ENCODE measurements at regions not wholly inside any gene's neighbourhood (a gene's known extent, or its start where the extent isn't known, plus 50 kb on each side); places are given as distances from the start of the nearest gene placed in this dataset.

DNA sequence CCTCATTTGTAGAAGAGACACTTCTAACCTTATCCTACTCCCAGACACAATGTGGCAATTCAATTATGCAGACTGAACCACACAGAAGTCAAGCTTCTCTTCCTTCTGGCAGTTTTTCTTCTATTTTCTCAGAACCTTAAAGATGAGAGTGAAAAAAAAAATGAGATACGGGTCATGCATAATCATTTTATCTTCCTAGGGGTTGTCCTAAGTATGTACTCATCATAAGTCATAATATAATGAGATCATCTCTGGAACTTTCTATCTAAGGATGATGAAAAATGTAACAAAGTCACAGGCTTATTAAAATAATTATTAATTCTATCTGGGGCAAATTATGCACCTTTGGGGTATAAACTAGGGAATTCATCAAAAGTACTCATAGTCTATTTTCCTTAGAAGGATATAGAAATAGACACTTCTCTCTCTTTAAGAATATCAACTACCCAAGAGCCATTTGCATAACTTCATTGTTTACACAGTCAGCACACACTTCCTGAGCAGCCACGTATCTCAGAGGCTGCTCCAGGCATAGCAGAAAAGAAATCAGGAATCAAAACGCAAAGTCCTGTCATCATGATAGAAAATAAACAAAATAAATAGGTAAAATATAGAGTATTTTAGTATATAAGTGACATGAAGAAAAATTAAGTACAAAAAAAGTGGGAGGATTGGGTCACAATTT is 345.9 kb upstream of the SPHKAP start:
- intact Hi-C loops (cut with micrococcal nuclease), result no loop called here
- no peak overlapping the region for H3K4me3 Mint-ChIP-seq
- no peak overlapping the region for H3K27ac Mint-ChIP-seq
- TF ChIP-seq, protein P1, sequence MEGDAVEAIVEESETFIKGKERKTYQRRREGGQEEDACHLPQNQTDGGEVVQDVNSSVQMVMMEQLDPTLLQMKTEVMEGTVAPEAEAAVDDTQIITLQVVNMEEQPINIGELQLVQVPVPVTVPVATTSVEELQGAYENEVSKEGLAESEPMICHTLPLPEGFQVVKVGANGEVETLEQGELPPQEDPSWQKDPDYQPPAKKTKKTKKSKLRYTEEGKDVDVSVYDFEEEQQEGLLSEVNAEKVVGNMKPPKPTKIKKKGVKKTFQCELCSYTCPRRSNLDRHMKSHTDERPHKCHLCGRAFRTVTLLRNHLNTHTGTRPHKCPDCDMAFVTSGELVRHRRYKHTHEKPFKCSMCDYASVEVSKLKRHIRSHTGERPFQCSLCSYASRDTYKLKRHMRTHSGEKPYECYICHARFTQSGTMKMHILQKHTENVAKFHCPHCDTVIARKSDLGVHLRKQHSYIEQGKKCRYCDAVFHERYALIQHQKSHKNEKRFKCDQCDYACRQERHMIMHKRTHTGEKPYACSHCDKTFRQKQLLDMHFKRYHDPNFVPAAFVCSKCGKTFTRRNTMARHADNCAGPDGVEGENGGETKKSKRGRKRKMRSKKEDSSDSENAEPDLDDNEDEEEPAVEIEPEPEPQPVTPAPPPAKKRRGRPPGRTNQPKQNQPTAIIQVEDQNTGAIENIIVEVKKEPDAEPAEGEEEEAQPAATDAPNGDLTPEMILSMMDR (IDR thresholded peaks at IDR 0.05), result no peak
- H3K27me3 Mint-ChIP-seq (ENCODE audit: low read depth in 3 of 3), result no peaks in the 10 kb centered on the region
- H3K9ac ChIP-seq (ENCODE audit: insufficient read depth, low read length, poor library complexity, severe bottlenecking), result no peak overlapping the region
- H3K36me3 ChIP-seq (replicated peaks in 1 of 2; ENCODE audit: control insufficient read depth in 1 of 2, insufficient read depth in 2 of 2, low read length in 2 of 2), result no peaks in the 10 kb centered on the region
- no peaks in the 10 kb centered on the region for H3K79me2 ChIP-seq (ENCODE audit: insufficient read depth, low read length)
- no peak for DNase-seq
- H3K36me3 Mint-ChIP-seq, result no peaks in the 10 kb centered on the region
- no peaks in the 10 kb centered on the region for H3K27me3 ChIP-seq (ENCODE audit: control insufficient read depth in 2 of 2, insufficient read depth in 2 of 2, low read length in 2 of 2)
- H3K4me2 ChIP-seq (replicated peaks; ENCODE audit: extremely low read depth, low read length, poor library complexity, severe bottlenecking), result no peak overlapping the region
- no peaks in the 10 kb centered on the region for H3K4me1 Mint-ChIP-seq
- no peak overlapping the region for H3K27ac ChIP-seq (ENCODE audit: low read depth in 1 of 2, low read length in 2 of 2)
- peaks cover 3 to 19% (median 6%) of the 10 kb centered on the region in 7 donors for H3K9me3 Mint-ChIP-seq
- no CpG with 5 or more reads among the region's 3 CpGs for WGBS (ENCODE audit: insufficient coverage)
- no peak overlapping the region for H2AFZ ChIP-seq (ENCODE audit: insufficient read depth, low read depth, low read length, poor library complexity, severe bottlenecking)
- H4K20me1 ChIP-seq (ENCODE audit: insufficient read depth, low read length), result no peaks in the 10 kb centered on the region
- H3K4me1 ChIP-seq (ENCODE audit: control insufficient read depth in 1 of 2, insufficient read depth in 2 of 2, low read length in 2 of 2), result no peaks in the 10 kb centered on the region
- no peaks in the 10 kb centered on the region for H3K9me3 ChIP-seq (replicated peaks in 1 of 2; ENCODE audit: control insufficient read depth in 1 of 2, insufficient read depth in 1 of 2, low read length in 2 of 2)
- H3K4me3 ChIP-seq (replicated peaks in 1 of 3; ENCODE audit: low read depth in 2 of 3, low read length in 3 of 3), result no peak overlapping the region

DNA sequence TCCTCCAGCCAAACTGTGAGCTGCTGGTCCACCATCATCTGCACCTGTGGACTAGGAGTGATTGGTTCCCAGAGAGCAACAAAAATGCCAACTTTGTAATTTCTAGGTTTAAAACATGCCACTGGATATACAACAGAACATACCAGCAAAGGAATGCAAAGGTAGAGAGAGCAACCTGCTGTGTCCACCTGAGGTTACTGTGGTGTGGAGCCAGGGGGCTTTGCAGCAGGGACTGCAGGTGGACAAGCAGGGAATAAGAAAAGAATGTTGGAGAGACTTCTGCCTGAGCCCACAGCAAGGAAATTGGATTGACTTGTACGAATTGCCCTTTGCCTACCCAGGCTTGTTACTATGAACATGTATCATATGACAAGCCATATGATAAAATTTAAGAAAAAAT is 345.2 kb upstream of the SPHKAP start:
- Mint-ChIP-seq H3K27ac (no peak overlapping the region), H3K4me1 (no peaks in the 10 kb centered on the region), H3K27me3 (ENCODE audit: low read depth in 3 of 3) (no peaks in the 10 kb centered on the region), H3K4me3 (no peak overlapping the region), H3K9me3 (peaks cover 3 to 17% (median 6%) of the 10 kb centered on the region in 7 donors), H3K36me3 (no peaks in the 10 kb centered on the region)
- DNase-seq, result no peak
- no peak overlapping the region for H3K4me2 ChIP-seq (replicated peaks; ENCODE audit: extremely low read depth, low read length, poor library complexity, severe bottlenecking)
- H3K27me3 ChIP-seq (ENCODE audit: control insufficient read depth in 2 of 2, insufficient read depth in 2 of 2, low read length in 2 of 2), result no peaks in the 10 kb centered on the region
- H3K27ac ChIP-seq (ENCODE audit: low read depth in 1 of 2, low read length in 2 of 2), result no peak overlapping the region
- no peak overlapping the region for H2AFZ ChIP-seq (ENCODE audit: insufficient read depth, low read depth, low read length, poor library complexity, severe bottlenecking)
- H4K20me1 ChIP-seq (ENCODE audit: insufficient read depth, low read length), result no peaks in the 10 kb centered on the region
- no peaks in the 10 kb centered on the region for H3K9me3 ChIP-seq (replicated peaks in 1 of 2; ENCODE audit: control insufficient read depth in 1 of 2, insufficient read depth in 1 of 2, low read length in 2 of 2)
- intact Hi-C loops (cut with micrococcal nuclease), result no loop called here
- H3K36me3 ChIP-seq (replicated peaks in 1 of 2; ENCODE audit: control insufficient read depth in 1 of 2, insufficient read depth in 2 of 2, low read length in 2 of 2), result no peaks in the 10 kb centered on the region
- no peak overlapping the region for H3K4me3 ChIP-seq (replicated peaks in 1 of 3; ENCODE audit: low read depth in 2 of 3, low read length in 3 of 3)
- H3K79me2 ChIP-seq (ENCODE audit: insufficient read depth, low read length), result no peaks in the 10 kb centered on the region
- TF ChIP-seq, protein P1 (IDR thresholded peaks at IDR 0.05), result no peak
- no peak overlapping the region for H3K9ac ChIP-seq (ENCODE audit: insufficient read depth, low read length, poor library complexity, severe bottlenecking)
- H3K4me1 ChIP-seq (ENCODE audit: control insufficient read depth in 1 of 2, insufficient read depth in 2 of 2, low read length in 2 of 2), result no peaks in the 10 kb centered on the region
- WGBS (ENCODE audit: insufficient coverage), result no CpG with 5 or more reads among the region's 1 CpG

Measured in CD14-positive monocyte (primary cell).